ENCODE measurements at regions not wholly inside any gene's neighbourhood (a gene's known extent, or its start where the extent isn't known, plus 50 kb on each side); places are given as distances from the start of the nearest gene placed in this dataset.

DNA sequence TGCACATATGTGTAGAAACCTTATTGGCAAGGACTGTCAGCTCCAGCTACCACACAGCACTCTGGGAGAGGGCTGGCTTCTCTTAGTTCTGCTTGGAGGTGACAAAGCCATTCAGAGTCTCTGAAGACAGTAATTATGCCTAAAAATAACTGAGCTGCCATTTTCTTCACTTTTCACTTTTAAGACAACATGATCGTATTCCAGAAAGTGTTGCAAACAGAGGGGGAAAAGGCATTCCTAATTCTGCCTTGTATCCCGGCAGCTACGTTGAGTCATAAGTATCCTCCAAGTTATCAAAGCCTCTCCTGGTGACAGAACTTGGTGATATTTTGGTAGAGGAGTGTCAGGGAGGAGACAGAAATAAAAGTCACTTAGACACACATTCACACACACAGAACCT is 327.7 kb downstream of the HAPSTR1 start:
- TF ChIP-seq POLR2AphosphoS5 (IDR thresholded peaks at IDR 0.05; ENCODE audit: low read depth): no peak
- TF ChIP-seq, protein P1, sequence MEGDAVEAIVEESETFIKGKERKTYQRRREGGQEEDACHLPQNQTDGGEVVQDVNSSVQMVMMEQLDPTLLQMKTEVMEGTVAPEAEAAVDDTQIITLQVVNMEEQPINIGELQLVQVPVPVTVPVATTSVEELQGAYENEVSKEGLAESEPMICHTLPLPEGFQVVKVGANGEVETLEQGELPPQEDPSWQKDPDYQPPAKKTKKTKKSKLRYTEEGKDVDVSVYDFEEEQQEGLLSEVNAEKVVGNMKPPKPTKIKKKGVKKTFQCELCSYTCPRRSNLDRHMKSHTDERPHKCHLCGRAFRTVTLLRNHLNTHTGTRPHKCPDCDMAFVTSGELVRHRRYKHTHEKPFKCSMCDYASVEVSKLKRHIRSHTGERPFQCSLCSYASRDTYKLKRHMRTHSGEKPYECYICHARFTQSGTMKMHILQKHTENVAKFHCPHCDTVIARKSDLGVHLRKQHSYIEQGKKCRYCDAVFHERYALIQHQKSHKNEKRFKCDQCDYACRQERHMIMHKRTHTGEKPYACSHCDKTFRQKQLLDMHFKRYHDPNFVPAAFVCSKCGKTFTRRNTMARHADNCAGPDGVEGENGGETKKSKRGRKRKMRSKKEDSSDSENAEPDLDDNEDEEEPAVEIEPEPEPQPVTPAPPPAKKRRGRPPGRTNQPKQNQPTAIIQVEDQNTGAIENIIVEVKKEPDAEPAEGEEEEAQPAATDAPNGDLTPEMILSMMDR (IDR thresholded peaks at IDR 0.05; ENCODE audit: insufficient read depth, low read length): no peak
- TF ChIP-seq SPI1 (IDR thresholded peaks at IDR 0.05; ENCODE audit: borderline replicate concordance, low read depth): no peak
- TF ChIP-seq, protein P2, sequence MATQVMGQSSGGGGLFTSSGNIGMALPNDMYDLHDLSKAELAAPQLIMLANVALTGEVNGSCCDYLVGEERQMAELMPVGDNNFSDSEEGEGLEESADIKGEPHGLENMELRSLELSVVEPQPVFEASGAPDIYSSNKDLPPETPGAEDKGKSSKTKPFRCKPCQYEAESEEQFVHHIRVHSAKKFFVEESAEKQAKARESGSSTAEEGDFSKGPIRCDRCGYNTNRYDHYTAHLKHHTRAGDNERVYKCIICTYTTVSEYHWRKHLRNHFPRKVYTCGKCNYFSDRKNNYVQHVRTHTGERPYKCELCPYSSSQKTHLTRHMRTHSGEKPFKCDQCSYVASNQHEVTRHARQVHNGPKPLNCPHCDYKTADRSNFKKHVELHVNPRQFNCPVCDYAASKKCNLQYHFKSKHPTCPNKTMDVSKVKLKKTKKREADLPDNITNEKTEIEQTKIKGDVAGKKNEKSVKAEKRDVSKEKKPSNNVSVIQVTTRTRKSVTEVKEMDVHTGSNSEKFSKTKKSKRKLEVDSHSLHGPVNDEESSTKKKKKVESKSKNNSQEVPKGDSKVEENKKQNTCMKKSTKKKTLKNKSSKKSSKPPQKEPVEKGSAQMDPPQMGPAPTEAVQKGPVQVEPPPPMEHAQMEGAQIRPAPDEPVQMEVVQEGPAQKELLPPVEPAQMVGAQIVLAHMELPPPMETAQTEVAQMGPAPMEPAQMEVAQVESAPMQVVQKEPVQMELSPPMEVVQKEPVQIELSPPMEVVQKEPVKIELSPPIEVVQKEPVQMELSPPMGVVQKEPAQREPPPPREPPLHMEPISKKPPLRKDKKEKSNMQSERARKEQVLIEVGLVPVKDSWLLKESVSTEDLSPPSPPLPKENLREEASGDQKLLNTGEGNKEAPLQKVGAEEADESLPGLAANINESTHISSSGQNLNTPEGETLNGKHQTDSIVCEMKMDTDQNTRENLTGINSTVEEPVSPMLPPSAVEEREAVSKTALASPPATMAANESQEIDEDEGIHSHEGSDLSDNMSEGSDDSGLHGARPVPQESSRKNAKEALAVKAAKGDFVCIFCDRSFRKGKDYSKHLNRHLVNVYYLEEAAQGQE (IDR thresholded peaks at IDR 0.05; ENCODE audit: insufficient replicate concordance, low read depth): no peak
